Glutamatergic neuron (in vitro differentiated cells): ENCODE measurements at regions not wholly inside any gene's neighbourhood (a gene's known extent, or its start where the extent isn't known, plus 50 kb on each side); places are given as distances from the start of the nearest gene placed in this dataset.
A peak's percentile ranks its signal among the peaks of the same experiment; 100 is the strongest.

ENCODE experiments used
- DNase-seq: peaks from one replicate; pipeline ENCODE4 v3.0.0; 2022
- H3K27ac Mint-ChIP-seq: one replicate; pipeline ENCODE4 v1.8.0; 2020; ENCODE audit warnings: mild to moderate bottlenecking, mixed read lengths, inconsistent platforms; ENCODE audit not compliant: unreplicated experiment
- H3K27me3 Mint-ChIP-seq: one replicate; pipeline ENCODE4 v1.8.0; 2020; ENCODE audit warnings: mild to moderate bottlenecking, moderate library complexity, mixed read lengths, inconsistent platforms; ENCODE audit not compliant: unreplicated experiment
- H3K36me3 Mint-ChIP-seq: one replicate; pipeline ENCODE4 v1.8.0; 2020; ENCODE audit warnings: mild to moderate bottlenecking, mixed read lengths, inconsistent platforms; ENCODE audit not compliant: unreplicated experiment
- H3K4me1 Mint-ChIP-seq: one replicate; pipeline ENCODE4 v1.8.0; 2020; ENCODE audit warnings: mild to moderate bottlenecking, low read depth, mixed read lengths, inconsistent platforms; ENCODE audit not compliant: unreplicated experiment
- H3K4me3 Mint-ChIP-seq: one replicate; pipeline ENCODE4 v1.8.0; 2020; ENCODE audit warnings: mild to moderate bottlenecking, mixed read lengths, inconsistent platforms; ENCODE audit not compliant: unreplicated experiment
- H3K9me3 Mint-ChIP-seq: one replicate; pipeline ENCODE4 v1.8.0; 2020; ENCODE audit warnings: mild to moderate bottlenecking, moderate library complexity, mixed read lengths, inconsistent platforms; ENCODE audit not compliant: unreplicated experiment
- CTCF ChIP-seq: fragments of 200-600 bp; sonication (generic); IDR thresholded peaks from one replicate; pipeline ENCODE4 v1.5.0; 2021; ENCODE audit not compliant: partially characterized antibody, unreplicated experiment

- Mint-ChIP-seq H3K27ac (peak overlapping the region; percentile 15), H3K4me3 (no peak overlapping the region), H3K36me3 (peaks cover 8% of the 10 kb centered on the region), H3K4me1 (peaks cover 44% of the 10 kb centered on the region), H3K27me3 (peaks cover 2% of the 10 kb centered on the region), H3K9me3 (peaks cover 9% of the 10 kb centered on the region)
- TF ChIP-seq CTCF, result no peak
- no peak for DNase-seq
These were observed 90.5 kb upstream of the PLCL2 start for GRCh38 chr3:16794257-16794656.

DNA sequence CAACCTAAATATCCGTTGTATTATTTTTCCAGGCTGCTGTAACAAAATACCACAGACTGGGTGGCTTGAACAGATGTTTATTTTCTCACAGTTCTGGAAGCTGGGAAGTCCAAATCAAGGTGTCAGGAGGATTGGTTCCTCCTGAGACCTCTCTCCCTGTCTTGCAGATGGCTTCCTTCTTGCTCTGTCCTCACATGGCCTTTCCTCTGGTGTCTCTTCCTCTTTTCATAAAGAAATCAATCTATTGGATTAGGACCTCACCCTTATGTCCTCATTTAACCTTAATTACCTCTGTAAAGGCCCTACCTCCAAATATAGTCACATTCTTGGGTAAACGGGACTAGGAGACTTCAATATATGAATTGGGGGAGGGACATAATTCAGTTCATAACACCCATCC, 89.2 kb upstream of the PLCL2 start:
- no peak overlapping the region for H3K4me3 Mint-ChIP-seq
- no peak for TF ChIP-seq CTCF
- peaks cover 3% of the 10 kb centered on the region for H3K9me3 Mint-ChIP-seq
- peaks cover 42% of the 10 kb centered on the region for H3K4me1 Mint-ChIP-seq
- no peak for DNase-seq
- H3K27me3 Mint-ChIP-seq, result no peaks in the 10 kb centered on the region
- H3K36me3 Mint-ChIP-seq, result peaks cover 8% of the 10 kb centered on the region
- H3K27ac Mint-ChIP-seq, result peak overlapping the region; percentile 12

DNA sequence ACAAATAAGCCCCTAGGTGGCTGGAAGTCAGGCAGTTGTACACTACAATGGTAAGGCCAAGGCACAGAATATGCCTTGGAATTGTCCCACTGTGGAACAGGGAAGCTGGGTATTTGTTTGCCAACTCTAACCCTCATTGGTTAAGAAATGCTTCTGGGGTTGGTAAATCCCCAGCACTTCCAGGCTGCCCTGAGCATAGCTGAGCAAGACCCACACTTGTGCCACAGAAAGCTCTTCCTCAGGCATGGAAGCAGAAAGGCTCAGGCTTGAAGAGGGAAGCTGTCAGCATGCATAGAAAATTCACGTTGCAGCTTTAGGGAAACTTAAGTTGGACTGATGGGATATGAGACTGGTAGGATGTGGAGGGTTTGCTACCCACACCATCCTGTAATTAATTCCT, 86.9 kb upstream of the PLCL2 start:
- H3K27me3 Mint-ChIP-seq, result peaks cover 5% of the 10 kb centered on the region

DNA sequence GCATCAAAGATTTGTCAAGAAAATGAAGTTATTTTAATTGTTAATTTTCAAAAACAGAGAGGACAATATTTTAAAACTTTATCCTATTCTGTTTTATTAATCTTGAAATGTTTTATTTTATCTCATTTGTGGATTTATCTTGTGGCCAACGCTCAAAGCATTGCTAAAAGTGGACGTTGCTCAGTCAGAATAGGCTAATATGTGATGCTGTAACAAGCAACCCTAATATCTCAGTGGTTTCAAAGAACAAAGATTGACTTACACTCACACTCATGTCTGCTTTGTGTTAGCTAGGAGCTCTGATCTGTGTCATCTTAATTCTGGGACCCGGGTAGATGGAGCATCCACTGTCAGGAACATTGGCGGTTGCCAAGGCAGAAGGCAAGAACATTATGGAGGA, 86.0 kb upstream of the PLCL2 start:
- TF ChIP-seq CTCF, result no peak
- Mint-ChIP-seq H3K36me3 (peaks cover 9% of the 10 kb centered on the region), H3K27me3 (peaks cover 9% of the 10 kb centered on the region), H3K4me1 (peaks cover 53% of the 10 kb centered on the region), H3K27ac (no peak overlapping the region), H3K4me3 (no peak overlapping the region), H3K9me3 (peaks cover 17% of the 10 kb centered on the region)
- no peak for DNase-seq

More for the DNA sequence above, 86.9 kb upstream of the PLCL2 start:
- peaks cover 11% of the 10 kb centered on the region for H3K9me3 Mint-ChIP-seq
- TF ChIP-seq CTCF, result no peak
- H3K4me3 Mint-ChIP-seq, result no peak overlapping the region
- H3K4me1 Mint-ChIP-seq, result peaks cover 53% of the 10 kb centered on the region
- no peak overlapping the region for H3K27ac Mint-ChIP-seq
- no peak for DNase-seq
- peaks cover 8% of the 10 kb centered on the region for H3K36me3 Mint-ChIP-seq

- H3K9me3 Mint-ChIP-seq, result peaks cover 25% of the 10 kb centered on the region
- peak overlapping the region; percentile 30 for H3K4me3 Mint-ChIP-seq
- no peak for TF ChIP-seq CTCF
- H3K27me3 Mint-ChIP-seq, result peaks cover 9% of the 10 kb centered on the region
- peaks cover 53% of the 10 kb centered on the region for H3K4me1 Mint-ChIP-seq
- H3K36me3 Mint-ChIP-seq, result peaks cover 17% of the 10 kb centered on the region
- peak overlapping the region; percentile 92 for H3K27ac Mint-ChIP-seq
- DNase-seq, result no peak
These were observed 84.4 kb upstream of the PLCL2 start for GRCh38 chr3:16800361-16800760.
